ENCODE measurements at regions not wholly inside any gene's neighbourhood (a gene's known extent, or its start where the extent isn't known, plus 50 kb on each side); places are given as distances from the start of the nearest gene placed in this dataset.
"Not testable (repeated sequence)": the region's sequence is repeated elsewhere in the genome, so short reads cannot be mapped to it uniquely, and the experiment has no call there.

DNA sequence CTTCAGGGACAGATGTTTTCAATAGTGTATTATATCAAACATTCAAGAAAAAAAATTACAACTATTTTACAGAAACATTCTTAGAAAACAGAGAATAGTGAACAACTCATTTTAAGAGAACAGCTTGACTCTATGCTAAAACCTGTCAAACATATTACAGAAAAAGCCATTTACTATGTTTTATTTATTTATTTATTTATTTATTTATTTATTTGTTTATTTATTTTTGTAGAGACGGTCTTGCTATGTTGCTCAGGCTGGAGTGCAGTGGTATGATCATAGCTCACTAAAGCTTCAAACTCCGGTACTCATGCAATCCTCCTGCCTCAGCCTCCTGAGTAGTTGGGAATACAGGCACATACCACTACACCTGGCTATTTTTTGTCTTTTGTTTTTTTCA is 317.9 kb upstream of the HTR1E start:
- H3K36me3 ChIP-seq, result no peaks in the 10 kb centered on the region
- H3K4me3 ChIP-seq (ENCODE audit: low read depth, low read length), result no peak overlapping the region
- no peaks in the 10 kb centered on the region for H3K9me3 ChIP-seq (ENCODE audit: severe bottlenecking)
- DNase-seq, result no peak
- H3K27ac ChIP-seq, result no peak overlapping the region
- H3K27me3 ChIP-seq (ENCODE audit: insufficient read depth, low read depth, severe bottlenecking), result peaks cover 16% of the 10 kb centered on the region
- TF ChIP-seq, protein P1, sequence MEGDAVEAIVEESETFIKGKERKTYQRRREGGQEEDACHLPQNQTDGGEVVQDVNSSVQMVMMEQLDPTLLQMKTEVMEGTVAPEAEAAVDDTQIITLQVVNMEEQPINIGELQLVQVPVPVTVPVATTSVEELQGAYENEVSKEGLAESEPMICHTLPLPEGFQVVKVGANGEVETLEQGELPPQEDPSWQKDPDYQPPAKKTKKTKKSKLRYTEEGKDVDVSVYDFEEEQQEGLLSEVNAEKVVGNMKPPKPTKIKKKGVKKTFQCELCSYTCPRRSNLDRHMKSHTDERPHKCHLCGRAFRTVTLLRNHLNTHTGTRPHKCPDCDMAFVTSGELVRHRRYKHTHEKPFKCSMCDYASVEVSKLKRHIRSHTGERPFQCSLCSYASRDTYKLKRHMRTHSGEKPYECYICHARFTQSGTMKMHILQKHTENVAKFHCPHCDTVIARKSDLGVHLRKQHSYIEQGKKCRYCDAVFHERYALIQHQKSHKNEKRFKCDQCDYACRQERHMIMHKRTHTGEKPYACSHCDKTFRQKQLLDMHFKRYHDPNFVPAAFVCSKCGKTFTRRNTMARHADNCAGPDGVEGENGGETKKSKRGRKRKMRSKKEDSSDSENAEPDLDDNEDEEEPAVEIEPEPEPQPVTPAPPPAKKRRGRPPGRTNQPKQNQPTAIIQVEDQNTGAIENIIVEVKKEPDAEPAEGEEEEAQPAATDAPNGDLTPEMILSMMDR (IDR thresholded peaks at IDR 0.05; ENCODE audit: low read depth, low read length), result no peak

DNA sequence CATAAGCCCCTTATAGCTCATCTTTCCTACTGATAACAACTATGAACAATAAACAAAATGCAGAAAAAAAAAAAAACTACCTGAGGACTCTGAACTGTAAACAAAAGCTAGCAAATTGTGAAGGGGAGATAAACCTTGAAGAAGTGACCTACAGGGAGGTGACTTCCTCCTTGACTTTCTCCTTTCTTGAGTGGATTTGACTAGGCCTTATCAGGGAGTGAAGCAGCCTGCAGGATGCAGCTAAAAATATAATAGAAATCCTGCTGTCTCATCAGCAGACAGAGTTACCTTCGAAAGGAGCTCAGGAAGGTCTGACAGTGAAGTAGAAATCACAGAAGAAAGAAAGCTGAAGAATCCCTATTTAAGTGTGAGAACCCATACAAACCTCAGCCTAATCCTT is 322.0 kb upstream of the HTR1E start:
- TF ChIP-seq, protein P1 (IDR thresholded peaks at IDR 0.05; ENCODE audit: low read depth, low read length), result no peak
- no peak for DNase-seq

DNA sequence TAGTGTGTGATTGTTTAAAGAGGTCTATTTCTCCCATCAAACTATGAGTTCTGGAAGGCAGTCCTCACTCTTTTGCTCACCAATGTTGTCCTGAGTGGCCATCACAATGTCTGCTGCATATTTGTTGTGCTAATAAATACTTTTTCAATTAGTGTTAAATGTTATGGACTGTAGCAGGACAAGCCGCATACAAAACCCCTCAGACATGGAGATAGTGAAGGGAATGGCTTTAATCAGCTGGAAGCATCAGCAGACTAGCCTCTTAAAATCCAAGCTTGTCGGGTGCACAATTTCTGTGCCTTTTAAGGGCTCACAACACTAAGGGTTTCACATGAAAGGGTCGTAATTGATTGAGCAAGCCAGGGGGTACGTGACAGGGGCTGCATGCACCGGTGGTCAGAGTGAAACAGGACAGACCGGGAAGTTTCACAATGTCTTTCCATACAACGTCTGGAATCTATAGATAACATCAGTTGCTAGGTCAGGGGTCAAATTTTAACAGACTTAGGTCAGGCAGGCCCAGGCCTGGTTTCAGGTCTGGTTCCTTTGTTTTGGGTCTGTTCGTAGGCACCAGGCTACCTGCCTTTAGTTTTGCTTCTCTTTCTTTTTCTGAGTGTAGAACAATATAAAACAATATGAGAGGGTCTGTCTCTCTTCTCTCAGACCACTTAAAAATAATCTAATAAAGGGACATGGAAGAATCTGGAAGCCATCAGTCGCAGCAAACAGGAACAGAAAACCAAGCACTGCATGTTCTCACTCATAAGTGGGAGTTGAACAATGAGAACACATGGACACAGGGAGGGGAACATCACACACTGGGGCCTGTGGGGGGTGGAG is 327.6 kb upstream of the HTR1E start:
- Histone ChIP-seq H3K27me3 (ENCODE audit: insufficient read depth, low read depth, severe bottlenecking) (peaks cover 54% of the 10 kb centered on the region), H3K4me3 (ENCODE audit: low read depth, low read length) (no peak overlapping the region), H3K9me3 (ENCODE audit: severe bottlenecking) (no peaks in the 10 kb centered on the region), H3K36me3 (no peaks in the 10 kb centered on the region), H3K27ac (no peak overlapping the region)
- TF ChIP-seq, protein P1 (IDR thresholded peaks at IDR 0.05; ENCODE audit: low read depth, low read length), result no peak
- no peak for DNase-seq

More for the DNA sequence above, 322.0 kb upstream of the HTR1E start:
- H3K27me3 ChIP-seq (ENCODE audit: insufficient read depth, low read depth, severe bottlenecking), result peaks cover 23% of the 10 kb centered on the region
- no peaks in the 10 kb centered on the region for H3K9me3 ChIP-seq (ENCODE audit: severe bottlenecking)
- no peaks in the 10 kb centered on the region for H3K36me3 ChIP-seq
- H3K27ac ChIP-seq, result no peak overlapping the region
- H3K4me3 ChIP-seq (ENCODE audit: low read depth, low read length), result no peak overlapping the region

DNA sequence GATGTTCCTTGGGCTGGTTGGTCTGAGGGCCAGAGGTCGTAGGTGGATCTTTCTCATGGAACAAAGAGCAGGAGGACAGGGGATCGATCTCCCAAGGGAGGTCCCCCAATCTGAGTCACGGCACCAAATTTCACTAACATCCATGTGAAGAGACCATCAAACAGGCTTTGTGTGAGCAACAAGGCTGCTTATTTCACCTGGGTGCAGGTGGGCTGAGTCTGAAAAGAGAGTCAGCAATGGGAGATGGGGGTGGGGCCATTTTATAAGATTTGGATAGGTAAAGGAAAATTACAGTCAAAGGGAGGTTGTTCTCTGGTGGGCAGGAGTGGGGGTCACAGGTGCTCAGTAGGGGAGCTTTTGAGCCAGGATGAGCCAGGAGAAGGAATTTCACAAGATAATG is 334.0 kb upstream of the HTR1E start:
- H3K36me3 ChIP-seq; H3K27ac ChIP-seq; H3K4me3 ChIP-seq (ENCODE audit: low read depth, low read length); H3K9me3 ChIP-seq (ENCODE audit: severe bottlenecking); DNase-seq: not testable (repeated sequence)
- H3K27me3 ChIP-seq (ENCODE audit: insufficient read depth, low read depth, severe bottlenecking), result peaks cover 37% of the 10 kb centered on the region

DNA sequence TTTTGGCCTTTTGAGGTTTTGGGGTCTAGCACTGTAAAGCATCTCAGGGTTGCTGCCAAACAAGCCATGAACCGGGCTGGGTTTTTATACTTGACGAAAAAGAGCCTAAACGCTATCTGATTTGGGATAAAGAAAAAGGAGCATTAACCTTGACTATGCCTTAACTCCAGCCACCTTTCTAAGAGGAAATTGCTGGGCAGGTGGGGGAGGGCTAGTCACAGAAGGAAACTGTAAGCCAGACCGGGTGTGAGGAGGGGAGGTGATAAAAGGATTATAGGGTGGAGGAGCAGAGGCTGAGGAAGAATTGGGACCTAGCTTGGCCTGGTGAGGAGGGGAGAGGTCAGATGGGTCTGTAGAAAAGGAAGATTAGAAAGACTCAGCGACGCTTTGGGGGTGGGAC is 335.2 kb upstream of the HTR1E start:
- H3K27ac ChIP-seq; DNase-seq; H3K4me3 ChIP-seq (ENCODE audit: low read depth, low read length); H3K36me3 ChIP-seq; H3K9me3 ChIP-seq (ENCODE audit: severe bottlenecking): not testable (repeated sequence)
- H3K27me3 ChIP-seq (ENCODE audit: insufficient read depth, low read depth, severe bottlenecking), result peaks cover 33% of the 10 kb centered on the region

DNA sequence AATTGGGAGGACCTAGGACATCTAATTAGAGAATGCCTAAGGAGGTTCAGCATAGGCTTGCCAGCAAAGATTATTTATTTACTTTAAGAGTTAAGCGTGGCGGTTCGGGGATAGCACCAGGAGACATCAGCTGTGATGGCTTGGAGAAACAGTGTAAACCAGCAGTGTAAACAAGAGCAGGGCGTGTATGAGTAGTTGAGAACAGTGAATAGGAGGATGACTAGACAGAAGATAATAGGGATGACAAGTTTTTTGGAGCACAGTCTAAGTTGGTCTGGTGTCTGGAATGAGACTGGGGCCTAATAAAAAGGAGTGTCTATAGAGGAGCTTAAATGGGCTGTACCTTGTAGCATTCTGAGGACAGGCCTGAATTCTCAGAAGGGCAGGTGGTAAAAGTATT is 338.4 kb upstream of the HTR1E start:
- peaks cover 16% of the 10 kb centered on the region for H3K27me3 ChIP-seq (ENCODE audit: insufficient read depth, low read depth, severe bottlenecking)
- not testable (repeated sequence) for H3K9me3 ChIP-seq (ENCODE audit: severe bottlenecking); H3K36me3 ChIP-seq; H3K4me3 ChIP-seq (ENCODE audit: low read depth, low read length); DNase-seq; H3K27ac ChIP-seq

DNA sequence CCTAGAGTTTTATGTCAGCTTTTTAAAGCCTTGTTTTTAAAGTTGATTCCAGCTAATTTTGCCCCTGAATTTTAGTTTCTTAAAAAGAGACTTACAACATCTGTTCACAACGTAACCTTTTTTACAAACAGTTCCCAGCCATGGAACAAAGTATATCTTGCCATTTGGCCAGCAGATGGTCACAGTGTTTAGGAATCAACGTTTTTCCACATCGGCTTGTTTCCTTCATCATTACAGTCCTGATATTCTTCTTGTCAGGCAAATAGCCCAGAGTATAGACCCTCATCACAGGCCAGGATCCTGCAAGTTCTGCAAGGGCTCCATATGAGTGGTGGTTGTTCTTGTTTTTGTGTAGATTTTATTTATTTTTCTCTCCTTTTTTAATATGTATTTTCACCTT is 341.7 kb upstream of the HTR1E start:
- no peak for DNase-seq
- Histone ChIP-seq H3K36me3 (no peaks in the 10 kb centered on the region), H3K27me3 (ENCODE audit: insufficient read depth, low read depth, severe bottlenecking) (peaks cover 30% of the 10 kb centered on the region), H3K4me3 (ENCODE audit: low read depth, low read length) (no peak overlapping the region), H3K27ac (no peak overlapping the region), H3K9me3 (ENCODE audit: severe bottlenecking) (no peaks in the 10 kb centered on the region)
- TF ChIP-seq, protein P1 (IDR thresholded peaks at IDR 0.05; ENCODE audit: low read depth, low read length), result no peak

Measured in WERI-Rb-1 (cell line).